ENCODE measurements at regions not wholly inside any gene's neighbourhood (a gene's known extent, or its start where the extent isn't known, plus 50 kb on each side); places are given as distances from the start of the nearest gene placed in this dataset.
"Not testable (repeated sequence)": the region's sequence is repeated elsewhere in the genome, so short reads cannot be mapped to it uniquely, and the experiment has no call there.

DNA sequence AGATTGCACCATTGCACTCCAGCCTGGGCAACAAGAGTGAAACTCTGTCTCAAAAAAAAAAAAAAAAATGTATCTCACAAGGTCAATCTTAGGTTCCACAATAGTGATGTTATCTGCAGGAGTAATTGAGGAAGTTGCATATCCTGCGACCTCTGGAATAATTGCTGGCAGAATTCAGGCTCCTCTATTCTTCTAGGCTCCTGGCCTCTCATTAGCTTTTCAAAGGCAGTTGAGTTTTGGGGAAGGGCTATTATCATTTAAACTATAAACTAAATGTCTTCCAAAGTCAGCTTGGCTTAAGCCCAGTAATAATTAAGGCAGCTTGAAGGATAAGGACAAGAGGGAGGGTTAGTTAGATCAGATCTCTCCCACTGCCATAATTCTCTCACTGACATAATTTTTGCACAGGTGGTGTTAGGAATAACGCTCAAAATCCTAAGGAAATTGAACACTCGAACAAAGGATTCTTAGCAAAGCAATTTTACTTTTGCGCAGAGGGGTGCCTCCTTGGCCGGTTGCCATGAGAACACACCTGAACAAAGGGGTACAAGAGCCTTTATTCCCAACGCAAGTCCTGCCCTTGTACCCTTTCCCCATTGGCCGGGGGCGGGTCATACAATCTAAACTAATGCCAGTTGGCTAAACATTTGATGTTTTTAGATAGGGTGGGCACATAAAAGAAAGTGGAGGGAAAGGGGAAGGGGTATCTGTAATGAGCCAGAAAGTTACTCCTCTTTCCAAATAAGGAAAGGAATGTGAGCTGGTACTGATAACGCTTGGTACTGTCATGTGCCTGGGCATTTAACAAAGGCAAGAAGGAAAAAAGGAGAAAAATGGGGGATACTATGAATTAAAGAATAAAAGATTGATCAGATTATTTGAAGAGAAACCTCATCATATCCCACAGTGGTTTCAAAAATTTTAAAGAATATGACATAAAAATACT lies 106.4 kb upstream of the CCNG1 start:
- Histone ChIP-seq H3K36me3 (no peaks in the 10 kb centered on the region), H3K4me1 (no peaks in the 10 kb centered on the region), H3K27ac (no peak overlapping the region), H3K4me3 (no peak overlapping the region), H3K9me3 (no peaks in the 10 kb centered on the region), H3K27me3 (no peaks in the 10 kb centered on the region)
- TF ChIP-seq EP300 (IDR thresholded peaks at IDR 0.05) (no peak), POLR2A (IDR thresholded peaks at IDR 0.05) (no peak), POLR2AphosphoS5 (IDR thresholded peaks at IDR 0.05) (no peak), CTCF (IDR thresholded peaks at IDR 0.05) (no peak)
- WGBS, 2 donors (ENCODE audit: low coverage in 1 of 2), result 73 to 76% methylated on average over 8 to 9 of the region's 9 CpGs
- ATAC-seq, result no peak

- not testable (repeated sequence) for H3K27me3 ChIP-seq, ATAC-seq, H3K9me3 ChIP-seq, H3K4me3 ChIP-seq, H3K27ac ChIP-seq, H3K36me3 ChIP-seq, H3K4me1 ChIP-seq
- WGBS, 2 donors (ENCODE audit: low coverage in 1 of 2), result 34 to 80% methylated on average over 1 to 4 of the region's 5 CpGs
Observed at GRCh38 chr5:163336074-163336473, 101.3 kb upstream of the CCNG1 start.

DNA sequence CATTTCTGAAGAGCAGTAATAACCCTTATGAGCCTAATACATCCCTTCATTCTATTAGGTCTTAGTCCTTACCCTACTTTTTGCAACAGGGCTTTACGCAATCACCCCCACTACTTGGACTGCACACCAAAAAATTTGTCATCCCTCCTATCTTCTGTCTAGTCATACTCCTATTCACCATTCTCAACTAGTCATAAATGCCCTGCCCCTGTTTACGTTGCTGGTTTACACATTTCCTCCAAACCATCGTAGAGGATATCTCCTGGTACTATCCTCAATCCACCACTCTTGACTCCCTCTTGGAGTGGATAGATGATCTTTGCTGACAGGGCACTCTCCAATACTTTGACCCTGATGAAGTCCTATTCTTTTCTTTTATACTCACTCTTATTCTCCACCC lies 98.2 kb upstream of the CCNG1 start:
- 46 to 50% methylated on average over 2 to 3 of the region's 3 CpGs for WGBS, 2 donors (ENCODE audit: low coverage in 1 of 2)
- H3K27ac ChIP-seq, result no peak overlapping the region

GRCh38 chr5:163340378-163340777 lies 97.0 kb upstream of the CCNG1 start:
- H3K27me3 ChIP-seq, H3K9me3 ChIP-seq, H3K27ac ChIP-seq, H3K36me3 ChIP-seq, H3K4me3 ChIP-seq, ATAC-seq, H3K4me1 ChIP-seq: not testable (repeated sequence)
- 97 to 98% methylated on average over 6 of the region's 6 CpGs for WGBS, 2 donors (ENCODE audit: low coverage in 1 of 2)

More for the DNA sequence above, 98.2 kb upstream of the CCNG1 start:
- Histone ChIP-seq H3K27me3 (no peaks in the 10 kb centered on the region), H3K4me1 (no peaks in the 10 kb centered on the region), H3K36me3 (no peaks in the 10 kb centered on the region), H3K4me3 (no peak overlapping the region), H3K9me3 (no peaks in the 10 kb centered on the region)
- TF ChIP-seq EP300 (IDR thresholded peaks at IDR 0.05), result no peak
- no peak for TF ChIP-seq CTCF (IDR thresholded peaks at IDR 0.05)
- no peak for TF ChIP-seq POLR2AphosphoS5 (IDR thresholded peaks at IDR 0.05)
- no peak for TF ChIP-seq POLR2A (IDR thresholded peaks at IDR 0.05)
- ATAC-seq, result no peak

DNA sequence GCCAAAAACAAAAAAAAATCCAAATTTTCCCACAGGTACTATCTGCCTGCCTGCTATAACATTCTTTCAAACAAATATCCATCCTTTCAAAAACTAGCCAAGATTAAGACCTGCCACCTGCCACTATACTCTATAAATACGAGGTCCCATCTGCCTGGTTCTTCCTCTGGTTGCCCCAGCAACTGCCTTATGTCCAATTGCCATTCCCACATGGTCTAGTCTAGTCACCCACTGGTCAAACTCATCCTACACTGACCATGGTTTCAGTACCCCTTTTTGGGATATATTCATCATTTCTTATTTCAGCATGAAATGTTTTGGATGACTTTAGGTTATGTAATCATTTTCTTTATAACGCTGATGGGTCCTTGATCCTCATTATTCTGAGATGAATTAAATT lies 95.1 kb upstream of the CCNG1 start:
- no peak for TF ChIP-seq EP300 (IDR thresholded peaks at IDR 0.05)
- TF ChIP-seq POLR2A (IDR thresholded peaks at IDR 0.05), result no peak
- Histone ChIP-seq H3K27me3 (no peaks in the 10 kb centered on the region), H3K27ac (no peak overlapping the region), H3K9me3 (no peaks in the 10 kb centered on the region), H3K36me3 (no peaks in the 10 kb centered on the region), H3K4me1 (no peaks in the 10 kb centered on the region), H3K4me3 (no peak overlapping the region)
- WGBS, 2 donors (ENCODE audit: low coverage in 1 of 2), result 72 to 86% methylated on average over 1 to 2 of the region's 2 CpGs
- ATAC-seq, result no peak

DNA sequence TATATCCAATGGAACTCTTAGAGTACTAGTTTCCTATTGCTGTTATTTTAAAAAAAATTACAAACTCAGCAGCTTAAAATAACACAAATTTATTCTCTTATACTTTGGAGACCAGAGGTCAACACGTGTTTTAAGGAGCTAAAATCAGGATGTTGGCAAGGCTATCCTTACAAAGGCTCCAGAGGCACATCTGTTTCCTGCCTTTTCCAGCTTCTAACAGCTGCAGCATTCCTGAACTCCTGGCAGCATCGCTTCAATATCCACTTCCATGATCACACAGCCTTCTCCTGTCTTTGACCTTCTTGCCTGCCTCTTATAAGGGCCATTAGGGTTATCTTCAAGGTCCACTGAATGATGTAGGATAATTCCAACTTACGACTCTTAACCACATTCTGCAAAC lies 92.2 kb upstream of the CCNG1 start:
- peaks cover 11% of the 10 kb centered on the region for H3K27me3 ChIP-seq
- no peaks in the 10 kb centered on the region for H3K9me3 ChIP-seq
- no peak for ATAC-seq
- TF ChIP-seq POLR2AphosphoS5 (IDR thresholded peaks at IDR 0.05) (no peak), POLR2A (IDR thresholded peaks at IDR 0.05) (no peak), EP300 (IDR thresholded peaks at IDR 0.05) (no peak), CTCF (IDR thresholded peaks at IDR 0.05) (no peak)
- WGBS, 2 donors (ENCODE audit: low coverage in 1 of 2), result 11 to 41% methylated on average over 3 of the region's 3 CpGs
- H3K27ac ChIP-seq, result no peak overlapping the region
- no peaks in the 10 kb centered on the region for H3K4me1 ChIP-seq
- H3K4me3 ChIP-seq, result no peak overlapping the region
- H3K36me3 ChIP-seq, result no peaks in the 10 kb centered on the region
